DMS79 (cell line): ENCODE measurements at regions not wholly inside any gene's neighbourhood (a gene's known extent, or its start where the extent isn't known, plus 50 kb on each side); places are given as distances from the start of the nearest gene placed in this dataset.
"Not testable (repeated sequence)": the region's sequence is repeated elsewhere in the genome, so short reads cannot be mapped to it uniquely, and the experiment has no call there.

Experiments
- DNase-seq: peaks from one replicate; lab custom pipeline; 2025; lab: John Stamatoyannopoulos, UW

DNA sequence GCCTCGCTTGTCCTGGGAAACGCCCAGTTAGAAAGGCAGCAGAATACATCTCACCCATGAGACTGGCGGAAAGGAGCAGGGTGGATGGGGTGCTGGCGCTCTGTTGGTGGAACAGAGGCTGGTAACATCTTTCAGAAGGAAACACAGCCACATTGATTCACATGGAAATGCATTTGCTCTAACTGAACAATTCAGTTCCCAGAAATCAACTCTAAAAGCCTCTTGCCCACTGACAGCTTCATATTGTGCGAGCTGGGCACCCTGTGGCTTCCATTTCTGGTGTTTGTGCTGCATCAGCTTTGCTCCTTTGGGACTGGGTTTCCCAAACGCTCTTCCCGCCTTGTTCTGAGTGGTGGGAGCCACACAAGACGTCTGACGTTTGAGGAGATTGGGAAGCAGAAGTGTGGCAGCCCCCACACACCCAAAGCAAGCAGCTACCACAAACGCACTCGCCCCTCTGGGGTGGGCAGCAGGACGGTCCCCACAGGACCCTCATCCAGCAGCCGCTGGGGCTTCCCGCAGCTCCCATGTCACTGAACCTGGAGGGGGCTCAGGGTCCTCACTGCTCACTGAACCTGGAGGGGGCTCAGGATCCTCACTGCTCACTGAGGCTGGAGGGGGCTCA lies 229.5 kb downstream of the ERMARD start:
- DNase-seq, result no peak

DNA sequence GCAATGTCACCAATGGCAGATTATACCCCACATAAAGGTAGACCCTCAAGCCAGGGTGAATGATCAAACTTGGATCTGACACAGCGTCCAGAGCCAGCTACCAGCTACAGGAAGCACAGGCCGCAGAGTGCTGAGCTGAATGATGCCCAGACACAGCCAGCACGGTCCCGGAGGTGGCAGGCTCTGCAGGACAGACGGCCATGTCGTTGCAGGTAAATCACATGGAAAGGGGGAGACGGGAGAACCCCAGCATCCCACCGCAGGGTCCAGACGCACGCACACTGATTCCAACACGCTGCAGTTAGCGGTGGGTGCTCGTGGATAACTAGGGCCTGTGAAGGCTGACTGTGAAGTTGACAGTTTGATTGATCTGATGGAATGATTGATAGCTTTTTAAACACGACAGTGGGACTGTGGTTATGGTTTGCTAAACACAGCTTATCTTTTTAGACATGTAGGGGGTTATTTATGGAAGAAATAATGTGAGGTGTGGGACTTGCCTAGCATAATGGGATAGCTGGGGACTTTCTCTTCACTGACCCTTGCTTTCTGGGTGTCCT lies 228.5 kb downstream of the ERMARD start:
- no peak for DNase-seq

DNA sequence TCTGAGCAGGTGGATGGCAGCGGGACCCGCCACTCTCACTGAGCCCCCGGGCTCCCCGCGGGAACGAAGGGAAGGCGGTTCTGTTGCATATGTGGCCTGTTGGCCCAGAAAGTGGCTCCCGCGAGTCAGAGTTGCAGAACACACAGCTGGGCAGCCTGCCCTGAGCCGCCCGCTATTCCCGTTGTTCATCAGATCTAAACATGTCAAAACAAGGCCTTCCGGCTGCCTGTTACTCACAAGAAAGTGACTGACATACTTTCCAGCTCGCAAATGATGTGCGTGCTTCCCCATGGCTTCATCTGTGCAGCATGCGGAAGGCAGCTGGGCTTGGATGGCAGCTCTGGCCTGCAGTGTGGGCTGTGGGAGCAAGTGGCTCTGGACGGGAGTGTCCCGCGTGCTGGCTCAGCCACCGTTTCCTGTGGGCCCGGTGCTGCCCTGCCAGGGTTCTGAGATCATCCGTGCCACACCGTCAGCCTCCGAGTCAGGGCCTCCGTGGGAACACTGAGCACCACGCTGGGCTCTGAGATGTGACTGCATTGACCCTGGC lies 227.3 kb downstream of the ERMARD start:
- no peak for DNase-seq

DNA sequence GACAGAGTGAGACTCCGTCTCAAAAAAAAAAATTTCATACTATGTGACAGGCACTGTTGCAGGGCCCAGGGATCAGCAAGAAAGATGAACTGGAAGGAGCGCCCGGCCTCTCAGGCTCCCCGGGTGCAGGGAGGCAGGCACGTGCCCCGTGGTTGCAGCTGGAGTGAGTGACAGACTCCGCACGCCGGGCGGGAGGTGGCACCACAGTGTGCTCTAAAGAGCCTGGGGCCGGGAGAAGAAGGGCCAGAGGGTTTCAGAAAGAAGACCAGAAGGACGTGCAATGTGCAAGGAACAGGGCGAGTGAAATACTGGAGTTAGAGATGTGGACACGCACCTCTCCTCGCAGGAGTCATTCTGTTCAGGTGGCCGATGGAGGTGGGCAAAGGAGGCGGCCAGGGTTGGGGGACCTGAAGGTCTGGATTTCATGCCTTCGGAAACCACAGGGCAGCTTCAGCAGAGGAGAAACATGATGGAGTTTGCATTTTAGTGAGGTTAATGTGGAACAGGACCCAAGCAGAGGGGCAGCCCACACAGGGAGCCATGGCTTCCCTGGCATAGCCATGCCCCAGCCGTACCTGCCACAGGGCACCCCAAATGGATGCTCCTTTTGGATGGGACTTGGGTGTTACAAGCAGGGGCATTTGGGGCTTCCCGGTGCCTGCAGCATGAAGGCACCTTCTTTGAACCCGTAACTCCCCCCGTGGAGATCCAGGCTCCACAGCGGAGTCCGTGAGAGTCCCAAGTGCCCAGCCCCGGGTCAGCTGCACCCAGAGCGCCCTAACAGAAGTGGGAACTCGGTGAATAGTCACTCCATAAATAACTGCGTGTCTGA lies 226.2 kb downstream of the ERMARD start:
- no peak for DNase-seq

DNA sequence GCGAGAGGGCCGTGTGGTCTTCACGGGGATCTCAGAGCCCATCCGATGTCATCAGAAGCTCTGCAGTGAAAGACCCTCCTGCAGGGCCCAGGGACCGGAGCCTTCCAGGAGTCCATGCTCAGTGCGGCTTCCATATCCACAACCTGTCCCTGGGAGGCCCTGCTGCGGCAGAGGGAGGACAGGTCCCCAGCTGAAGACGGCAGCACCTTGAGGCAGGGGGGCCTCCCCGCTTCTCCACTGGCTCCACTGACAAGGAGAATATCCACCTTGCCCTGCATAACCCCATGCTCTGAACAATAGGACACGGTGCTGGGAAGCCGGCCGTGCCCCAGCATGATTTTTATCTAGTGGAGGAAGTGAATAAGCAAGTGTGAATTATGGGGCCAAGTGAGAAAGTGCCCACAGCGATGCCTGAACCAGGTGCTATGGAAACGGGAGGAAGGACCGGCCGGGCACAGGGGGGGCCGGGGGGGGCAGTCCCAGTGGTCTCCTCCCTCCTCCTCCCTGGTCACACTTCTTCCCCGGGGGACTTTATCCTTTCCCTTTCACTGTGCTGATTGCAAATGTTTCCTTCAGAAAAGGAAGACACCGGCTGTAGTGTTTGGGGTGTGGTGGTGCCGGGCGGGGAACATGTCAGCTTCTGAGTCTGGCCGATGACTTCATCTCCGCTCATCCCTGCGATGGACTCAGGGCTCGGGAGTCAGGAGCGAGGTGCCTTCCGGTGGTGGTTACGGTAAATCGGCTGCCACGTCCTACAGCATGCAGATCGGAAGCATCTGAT lies 225.1 kb downstream of the ERMARD start:
- DNase-seq, result no peak

DNA sequence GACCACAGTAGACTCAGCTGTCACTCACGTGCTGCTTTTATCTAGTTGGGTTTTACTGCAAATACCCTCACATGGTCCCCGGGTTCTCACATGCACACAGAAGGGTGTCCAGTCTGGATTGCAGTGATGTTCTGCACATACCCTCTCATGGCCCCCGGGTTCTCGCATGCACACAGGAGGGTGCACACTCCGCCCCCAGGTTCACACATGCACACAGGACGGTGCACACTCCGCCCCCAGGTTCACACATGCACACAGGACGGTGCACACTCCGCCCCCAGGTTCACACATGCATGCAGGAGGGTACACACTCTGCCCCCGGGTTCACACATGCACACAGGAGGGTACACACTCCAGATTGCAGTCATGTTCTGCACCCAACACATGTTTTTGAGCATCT lies 224.3 kb downstream of the ERMARD start:
- DNase-seq, result no peak

DNA sequence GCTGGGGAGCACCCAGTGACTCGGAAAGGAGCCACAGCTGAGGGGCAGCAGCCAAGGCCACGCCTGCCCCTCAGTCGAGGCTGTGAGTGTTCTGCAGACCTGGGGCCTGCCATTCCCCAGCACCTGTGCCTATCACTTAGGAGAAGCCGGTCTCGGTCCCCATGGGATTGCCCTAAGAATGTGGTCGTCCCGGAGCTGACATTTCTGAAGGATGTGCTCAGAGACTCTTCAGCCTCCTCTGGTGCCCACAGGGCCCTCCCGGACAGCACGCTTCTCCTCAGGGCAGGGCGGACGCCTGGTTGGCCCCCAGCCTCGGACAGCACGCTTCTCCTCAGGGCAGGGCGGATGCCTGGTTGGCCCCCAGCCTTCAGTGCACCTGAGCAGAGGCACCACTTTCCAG lies 223.9 kb downstream of the ERMARD start:
- no peak for DNase-seq

DNA sequence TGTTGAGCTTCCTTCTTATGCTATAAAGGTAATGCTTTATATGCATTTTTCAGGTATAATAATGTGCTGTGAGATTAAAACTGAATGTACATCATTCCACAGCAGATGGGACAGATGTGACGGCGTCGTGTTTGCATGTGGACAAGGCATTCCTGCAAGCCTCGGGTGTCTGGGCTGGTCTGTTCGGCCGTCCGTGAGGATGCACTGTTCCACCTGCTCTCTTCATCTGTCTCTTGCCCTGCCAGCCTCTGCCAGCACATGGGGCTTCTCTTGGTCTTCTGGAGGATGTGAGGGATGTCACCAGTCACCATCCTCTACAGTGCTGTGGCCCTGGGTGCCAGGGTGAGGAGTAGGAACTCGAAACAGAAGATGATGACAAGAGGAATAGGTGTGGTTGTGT lies 223.2 kb downstream of the ERMARD start:
- no peak for DNase-seq

DNA sequence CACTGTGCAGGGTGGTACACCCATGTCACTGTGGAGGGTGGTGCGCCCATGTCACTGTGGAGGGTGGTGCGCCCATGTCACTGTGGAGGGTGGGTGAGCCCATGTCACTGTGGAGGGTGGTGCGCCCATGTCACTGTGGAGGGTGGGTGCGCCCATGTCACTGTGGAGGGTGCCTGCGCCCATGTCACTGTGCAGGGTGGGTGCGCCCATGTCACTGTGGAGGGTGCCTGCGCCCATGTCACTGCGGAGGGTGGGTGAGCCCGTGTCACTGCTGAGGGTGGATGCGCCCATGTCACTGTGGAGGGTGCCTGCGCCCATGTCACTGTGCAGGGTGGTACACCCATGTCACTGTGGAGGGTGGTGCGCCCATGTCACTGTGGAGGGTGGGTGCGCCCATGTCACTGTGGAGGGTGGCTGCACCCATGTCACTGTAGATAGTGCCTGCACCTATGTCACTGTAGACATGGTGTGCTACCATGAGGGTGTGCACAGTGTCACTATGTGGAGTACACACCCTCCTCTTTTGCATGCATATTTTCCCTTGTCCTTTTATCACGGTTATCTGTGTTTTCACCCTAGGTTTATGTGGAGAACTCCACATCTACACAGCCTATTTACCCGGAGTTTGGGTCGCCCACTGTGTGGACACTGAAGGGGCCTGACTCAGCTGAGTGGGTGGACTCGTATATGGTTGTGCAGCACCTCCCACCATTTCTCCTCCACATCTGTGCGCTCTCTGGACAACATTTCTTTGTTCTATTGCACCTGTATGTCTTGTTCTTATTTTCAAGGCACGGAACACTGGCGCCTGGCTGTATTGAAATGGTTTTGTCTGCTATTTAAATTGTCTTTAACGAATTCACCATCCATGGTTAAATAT lies 222.4 kb downstream of the ERMARD start:
- not testable (repeated sequence) for DNase-seq

DNA sequence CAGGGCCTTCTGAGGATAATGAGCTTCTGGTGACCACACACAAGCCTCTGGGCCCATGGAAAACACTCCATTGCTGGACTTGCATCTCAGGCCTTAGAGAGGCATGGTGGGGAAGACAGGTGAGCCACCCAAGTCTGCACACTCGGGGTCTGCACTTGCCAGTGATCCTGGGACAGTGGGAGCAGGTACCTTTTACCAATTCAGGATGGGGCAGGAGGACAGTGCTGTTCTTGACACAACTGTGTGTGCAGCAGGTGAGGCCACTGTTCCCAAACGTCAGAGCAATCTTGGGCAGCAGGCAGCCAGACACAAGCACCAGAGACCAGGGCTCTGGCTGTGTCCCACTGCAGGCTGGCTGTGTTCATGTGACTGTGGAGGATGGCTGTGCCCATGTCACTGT lies 221.3 kb downstream of the ERMARD start:
- no peak for DNase-seq

DNA sequence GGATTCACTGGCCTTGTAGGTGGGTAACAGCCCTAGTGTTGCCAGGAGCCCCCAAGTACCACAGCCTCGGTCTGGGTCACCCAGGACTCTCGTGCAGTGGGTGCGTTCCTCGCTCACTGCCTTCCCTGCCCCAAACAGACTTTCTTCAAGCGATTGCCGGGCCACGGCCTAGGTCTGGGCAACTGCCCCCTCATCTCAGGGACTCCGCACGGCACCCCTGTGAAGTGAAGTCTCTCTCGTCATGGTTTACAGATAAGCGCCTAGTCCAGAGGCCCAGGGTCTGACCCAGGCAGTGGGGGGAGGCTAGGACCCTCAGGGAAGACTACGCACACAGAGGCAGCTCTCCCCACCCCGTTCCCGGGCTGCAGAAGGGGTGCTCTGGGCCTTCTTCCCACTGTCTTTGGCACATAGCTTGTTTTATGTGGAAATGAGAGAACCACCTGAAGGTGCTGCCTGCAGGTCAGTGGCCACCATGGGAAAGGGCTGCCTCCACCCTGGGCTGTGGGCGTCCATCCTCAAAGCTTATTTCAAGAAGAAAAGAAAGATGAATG lies 220.8 kb downstream of the ERMARD start:
- DNase-seq, result no peak

DNA sequence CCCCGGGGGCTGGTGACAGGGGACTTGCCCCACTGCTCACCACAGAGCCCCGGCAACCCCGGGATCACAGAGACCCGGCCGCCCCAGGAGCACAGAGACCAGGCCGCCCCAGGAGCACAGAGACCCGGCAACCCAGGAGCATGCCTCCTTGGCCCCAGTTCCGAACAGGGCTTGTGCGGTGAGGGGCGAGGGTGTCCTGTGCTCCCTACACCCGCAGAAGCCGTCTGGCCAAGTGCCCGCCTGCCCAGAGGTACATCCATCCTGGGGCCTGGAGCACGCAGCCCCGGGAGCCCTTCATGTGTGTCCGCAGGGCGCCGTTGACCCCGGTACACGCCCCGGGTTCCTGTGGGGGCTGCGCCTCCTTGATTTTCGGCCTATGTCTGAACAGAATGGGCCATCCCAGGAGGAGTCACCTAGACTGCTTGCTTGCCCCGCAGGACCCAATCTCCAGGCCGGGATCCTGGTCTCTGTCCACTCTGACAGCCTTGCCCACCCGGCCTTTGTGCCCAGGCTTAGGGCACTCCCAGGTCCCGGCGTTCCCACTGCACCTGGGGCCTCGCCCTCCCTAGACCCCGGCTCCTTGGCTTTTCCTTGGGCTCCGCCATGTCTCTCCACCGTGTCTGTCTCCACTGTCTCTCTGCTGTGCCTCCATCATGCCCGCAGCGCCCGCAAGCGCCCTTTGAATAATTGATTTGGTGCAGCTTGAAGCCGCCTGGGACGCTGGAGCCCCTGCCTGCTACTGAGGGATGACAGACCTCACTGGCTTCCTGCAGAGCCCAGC lies 219.8 kb downstream of the ERMARD start:
- DNase-seq, result no peak

DNA sequence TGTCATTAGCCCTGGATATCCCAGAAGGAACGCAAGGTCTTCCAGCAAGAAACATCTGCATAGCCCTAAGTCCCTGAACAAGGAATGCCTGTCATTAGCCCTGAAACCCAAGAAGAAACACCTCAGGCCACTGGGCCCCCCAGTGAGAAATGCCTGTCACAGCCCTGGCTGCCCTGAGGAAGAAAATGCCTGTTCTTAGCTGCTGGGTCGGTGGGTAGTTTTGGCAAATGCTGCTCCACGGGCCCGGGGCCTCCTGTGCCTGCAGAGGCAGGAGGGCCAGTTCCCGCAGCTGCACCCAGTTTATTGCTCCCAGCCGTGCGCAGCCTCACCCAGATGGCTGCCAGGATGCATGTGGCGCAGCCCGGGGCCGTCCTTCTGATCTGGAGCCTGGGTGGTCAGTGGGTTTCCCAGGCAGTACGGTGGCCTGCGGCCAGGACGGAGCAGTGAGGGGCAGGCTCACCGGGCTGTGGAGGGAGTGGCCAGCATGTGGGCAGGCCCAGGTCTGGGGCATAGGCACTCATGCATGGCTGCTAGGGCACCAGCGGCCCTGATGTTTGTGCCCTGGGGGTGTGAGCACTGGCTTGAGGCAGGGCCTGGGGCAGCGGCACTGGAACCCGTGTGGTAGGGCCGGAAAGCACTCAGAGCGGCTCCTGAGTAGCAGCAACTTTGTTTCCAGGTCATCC lies 219.0 kb downstream of the ERMARD start:
- DNase-seq, result no peak

DNA sequence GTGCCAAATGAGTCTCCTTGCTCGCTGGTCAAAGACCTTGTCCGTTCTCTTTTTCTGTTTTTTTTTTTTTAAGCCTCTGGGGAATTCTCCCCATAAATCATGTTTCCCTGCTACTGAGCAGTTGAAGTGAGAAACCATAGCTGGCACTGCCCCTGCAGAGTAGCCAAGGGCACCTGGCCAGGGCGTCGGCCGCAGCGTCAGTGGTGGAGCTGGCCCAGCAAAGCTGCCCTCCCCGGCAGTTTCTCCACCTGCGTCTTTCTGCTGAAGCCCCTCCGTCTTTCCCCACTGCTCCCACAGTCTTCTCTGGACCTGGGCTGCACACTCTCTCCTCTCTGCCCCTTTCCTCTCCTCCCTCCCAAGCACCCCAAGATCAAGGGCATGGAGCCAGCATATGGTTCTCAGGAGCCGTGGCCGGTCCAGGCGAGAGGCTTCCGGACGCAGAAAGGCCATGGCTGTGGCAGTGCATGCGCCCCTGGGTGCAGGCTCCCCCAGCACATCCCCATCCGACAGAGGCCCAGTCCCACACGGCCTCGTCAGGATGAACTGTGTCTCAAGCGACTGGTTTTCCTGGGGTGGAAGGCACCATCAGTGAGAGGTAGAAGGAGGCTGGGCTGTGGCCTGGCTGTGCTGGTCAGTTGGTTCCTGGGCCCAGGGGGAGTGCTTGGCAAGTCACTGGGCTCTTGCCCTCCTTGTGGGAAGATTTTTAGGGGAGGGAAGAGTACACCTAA lies 218.1 kb downstream of the ERMARD start:
- DNase-seq, result no peak

DNA sequence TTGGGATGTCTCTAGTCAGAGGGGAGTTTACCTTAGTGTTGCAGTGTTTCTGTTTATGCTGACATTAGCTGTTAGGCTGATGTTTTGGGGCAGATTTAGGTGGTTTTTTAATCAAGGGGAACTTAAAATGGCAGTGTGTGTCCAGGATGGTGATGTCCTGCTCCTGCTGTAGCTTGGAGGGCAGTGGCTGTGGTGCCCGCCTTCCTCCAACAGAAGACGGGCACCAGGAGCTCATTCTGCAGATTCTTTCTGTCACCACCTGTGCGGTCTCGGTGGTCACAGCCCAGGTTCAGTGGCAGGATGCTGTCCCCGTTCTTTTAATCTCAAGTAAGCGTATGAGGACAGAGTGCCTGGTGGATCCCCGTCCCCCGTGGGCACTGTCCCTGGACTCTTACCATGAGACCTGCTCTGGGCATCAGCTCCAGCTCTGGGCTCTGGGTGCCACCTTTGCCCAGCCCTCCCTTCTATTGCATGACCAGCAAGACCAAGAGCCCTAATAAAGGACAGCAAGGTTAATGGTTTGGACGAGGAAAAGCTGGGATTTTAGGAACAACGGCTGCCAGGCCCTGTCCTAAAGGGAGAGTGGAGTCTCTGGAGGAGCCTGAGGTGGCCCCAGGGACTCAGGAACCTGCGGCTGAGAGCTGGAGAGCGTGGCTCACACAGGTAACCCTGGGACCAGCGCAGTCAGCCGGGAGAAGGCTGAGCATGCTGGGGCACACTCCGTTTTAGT lies 217.3 kb downstream of the ERMARD start:
- DNase-seq, result no peak

DNA sequence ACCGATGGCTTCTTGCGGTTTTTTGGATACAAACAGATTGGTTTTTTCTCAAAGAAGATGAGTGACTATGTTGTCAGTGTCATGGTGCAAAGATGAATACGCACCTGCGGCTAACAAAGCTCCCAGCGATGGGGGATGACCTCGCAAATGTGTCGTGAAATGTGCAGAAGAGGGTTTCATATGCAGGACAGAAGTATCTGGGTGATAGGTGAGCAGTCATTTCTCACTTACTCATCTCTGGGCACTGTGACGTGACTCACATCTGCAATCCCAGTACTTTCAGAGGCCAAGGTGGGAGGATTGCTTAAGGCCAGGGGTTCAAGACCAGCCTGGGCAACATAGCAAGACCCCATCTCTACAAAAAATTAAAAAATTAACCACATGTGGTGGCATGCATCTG lies 216.3 kb downstream of the ERMARD start:
- no peak for DNase-seq

DNA sequence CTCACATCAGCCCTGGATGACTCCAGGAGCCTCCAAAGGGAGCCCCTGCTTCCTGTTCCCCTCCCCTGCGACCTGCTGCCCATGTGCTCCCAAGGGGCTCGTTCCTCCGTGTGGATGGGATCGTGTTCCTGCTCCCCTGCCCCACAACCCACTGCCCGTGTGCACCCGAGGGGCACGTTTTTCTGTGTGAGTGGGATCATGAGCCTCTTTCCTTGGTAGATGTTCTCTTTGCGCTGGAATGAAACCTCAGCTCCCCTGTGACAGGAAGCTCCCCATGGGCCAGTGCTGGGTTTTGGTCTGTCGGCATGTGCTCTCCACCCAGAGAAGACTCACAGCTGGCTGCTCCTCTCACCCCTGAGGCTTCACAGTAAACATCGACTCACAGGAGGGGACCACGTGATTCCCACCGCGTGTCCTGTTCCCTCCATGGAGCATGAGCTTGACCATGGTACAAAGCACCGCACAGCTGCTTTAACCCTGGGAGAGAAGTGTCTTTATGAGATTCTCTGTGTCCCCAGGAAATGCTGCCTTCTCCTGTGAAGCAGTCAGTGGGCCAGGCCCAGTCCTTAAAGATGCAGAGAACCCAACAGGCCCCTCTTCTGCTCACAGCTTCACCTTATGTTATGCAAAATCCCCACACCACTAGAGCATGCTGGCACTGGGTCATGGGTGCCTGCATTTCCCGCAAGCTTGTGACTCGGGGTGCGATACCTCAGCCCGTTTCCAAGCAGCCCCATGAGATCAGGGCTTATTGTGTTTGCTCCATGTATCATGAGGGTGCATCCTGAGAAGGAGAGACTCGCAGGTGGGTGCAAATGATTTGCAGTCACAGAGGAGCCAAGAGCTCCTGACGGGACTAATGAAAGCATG lies 215.1 kb downstream of the ERMARD start:
- no peak for DNase-seq
